Activated CD8-positive, alpha-beta memory T cell treated with anti-CD3 and anti-CD28 coated beads for 1 hour (primary cell): ENCODE measurements at regions not wholly inside any gene's neighbourhood (a gene's known extent, or its start where the extent isn't known, plus 50 kb on each side); places are given as distances from the start of the nearest gene placed in this dataset.

ENCODE experiments used
- DNase-seq, 2 donors: peaks; one replicate each; pipeline ENCODE4 v3.0.0-alpha.2; 2020; ENCODE audit warnings: low read depth in 1 of 2; ENCODE audit errors: extremely low read depth in 1 of 2

DNA sequence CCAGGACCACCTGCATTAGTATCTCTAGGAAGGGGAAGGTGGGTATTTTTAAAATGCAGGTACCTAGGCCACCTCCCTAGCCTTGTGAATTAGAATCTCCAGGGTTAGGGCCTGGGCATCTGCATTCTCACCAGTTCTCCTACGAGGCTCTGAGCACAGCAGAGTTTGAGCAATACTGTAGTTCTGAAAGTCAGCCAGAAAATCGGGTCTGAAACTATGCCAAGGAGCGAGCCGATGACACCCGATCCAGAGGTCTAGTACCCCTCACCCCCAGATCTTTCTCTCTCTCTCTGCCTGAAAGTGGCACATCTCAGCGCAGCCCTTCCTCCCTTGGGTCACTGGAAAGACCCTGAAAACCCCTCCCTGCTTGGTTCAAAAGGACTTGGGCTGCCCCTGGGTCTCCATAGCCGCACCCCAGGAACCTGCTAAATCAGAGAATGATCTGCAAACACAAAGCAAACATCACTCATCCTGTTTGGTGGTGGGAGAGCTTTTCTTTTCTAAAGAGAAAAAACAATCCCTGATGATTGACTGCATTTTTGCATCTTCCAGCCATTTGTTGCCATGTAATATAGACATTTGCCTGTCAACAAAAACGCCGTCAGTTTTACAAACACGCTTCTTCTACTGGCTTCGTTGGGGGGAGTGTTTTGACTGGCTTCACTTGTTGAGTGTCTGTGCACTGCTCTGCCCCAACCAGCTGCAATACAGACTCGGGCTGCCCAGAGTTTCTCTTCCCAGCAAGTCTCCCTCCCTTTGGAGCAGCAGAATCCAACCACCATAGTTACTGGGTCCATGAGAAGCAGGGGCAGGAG lies 229.9 kb downstream of the MN1 start:
- no peak for DNase-seq

DNA sequence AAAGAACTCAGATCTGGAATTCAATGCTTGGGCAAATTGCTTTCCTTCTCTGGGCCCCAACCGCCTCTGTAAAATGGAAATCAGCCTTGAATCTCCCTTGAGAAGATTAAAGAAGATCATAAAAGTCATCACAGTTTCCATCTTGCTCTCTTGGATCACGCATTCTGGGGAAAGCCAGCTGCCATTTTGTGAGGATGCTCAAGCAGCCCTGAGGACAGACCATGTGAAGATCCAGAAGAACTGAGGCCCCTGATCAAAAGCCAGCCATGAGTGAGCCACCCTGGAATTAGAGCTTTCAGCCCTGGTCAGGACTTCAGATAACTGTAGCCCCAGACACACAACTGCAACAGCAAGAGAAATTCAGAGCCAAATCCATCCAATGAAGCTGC lies 229.3 kb downstream of the MN1 start:
- no peak for DNase-seq

DNA sequence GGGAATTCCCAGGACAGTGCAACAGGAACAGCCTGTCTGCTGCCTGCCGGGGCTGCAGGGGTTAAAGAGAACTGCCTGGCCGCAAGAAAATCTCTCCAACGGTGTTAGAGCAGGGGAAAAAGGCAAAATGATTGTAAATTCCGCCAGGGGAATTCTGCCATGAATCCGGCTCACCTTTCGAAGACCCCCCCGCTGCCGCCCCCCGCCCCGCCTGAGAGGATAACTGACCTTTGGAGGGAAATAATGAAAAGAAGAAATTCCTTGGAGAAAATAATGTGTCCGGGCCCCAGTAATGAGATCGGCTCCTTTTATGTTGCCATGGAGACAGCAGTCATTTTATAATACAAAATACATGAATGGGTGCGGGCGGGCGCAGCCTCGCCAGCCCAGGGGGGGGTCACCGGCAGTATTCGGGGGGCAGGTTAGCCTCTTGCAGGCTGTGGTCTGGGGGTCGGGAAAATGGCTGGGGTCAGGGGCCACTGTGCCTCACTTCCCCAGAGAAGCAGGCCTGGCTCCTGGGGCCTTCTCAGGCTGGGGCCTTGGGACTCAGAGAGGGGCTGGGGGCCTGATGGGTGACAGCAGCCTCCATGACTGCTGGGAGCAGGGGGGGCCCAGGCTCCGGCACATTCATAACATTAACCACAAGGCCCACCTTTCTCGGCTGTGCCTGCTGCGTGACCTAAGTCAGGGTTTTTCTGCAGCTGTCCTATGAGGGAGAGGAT lies 228.1 kb downstream of the MN1 start:
- no peak for DNase-seq

GRCh38 chr22:27574002-27574366 lies 227.6 kb downstream of the MN1 start:
- DNase-seq = no peak

- no peak for DNase-seq
Measured at GRCh38 chr22:27574651-27575050, 226.9 kb downstream of the MN1 start.

GRCh38 chr22:27575348-27575747 lies 226.2 kb downstream of the MN1 start:
- no peak for DNase-seq

DNA sequence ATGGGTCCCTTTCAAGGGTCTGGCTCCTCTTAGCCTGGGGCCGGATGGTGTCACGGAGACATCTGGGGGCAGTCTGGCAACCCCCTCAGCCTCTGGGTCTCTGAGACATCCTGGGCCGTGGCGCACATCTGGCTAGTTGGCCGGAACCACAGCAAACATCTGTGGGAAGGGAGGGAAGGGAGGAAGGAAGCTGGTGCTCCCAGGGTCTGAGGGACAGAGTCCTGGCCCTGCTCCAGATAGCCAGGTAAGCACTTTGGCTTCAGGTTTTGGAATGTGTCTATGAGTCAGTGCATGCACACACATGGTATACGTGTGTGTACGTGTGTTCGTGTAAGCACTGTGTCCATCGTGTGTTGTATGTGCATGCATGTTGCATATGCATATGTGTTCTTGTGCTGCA lies 225.1 kb downstream of the MN1 start:
- no peak for DNase-seq

DNA sequence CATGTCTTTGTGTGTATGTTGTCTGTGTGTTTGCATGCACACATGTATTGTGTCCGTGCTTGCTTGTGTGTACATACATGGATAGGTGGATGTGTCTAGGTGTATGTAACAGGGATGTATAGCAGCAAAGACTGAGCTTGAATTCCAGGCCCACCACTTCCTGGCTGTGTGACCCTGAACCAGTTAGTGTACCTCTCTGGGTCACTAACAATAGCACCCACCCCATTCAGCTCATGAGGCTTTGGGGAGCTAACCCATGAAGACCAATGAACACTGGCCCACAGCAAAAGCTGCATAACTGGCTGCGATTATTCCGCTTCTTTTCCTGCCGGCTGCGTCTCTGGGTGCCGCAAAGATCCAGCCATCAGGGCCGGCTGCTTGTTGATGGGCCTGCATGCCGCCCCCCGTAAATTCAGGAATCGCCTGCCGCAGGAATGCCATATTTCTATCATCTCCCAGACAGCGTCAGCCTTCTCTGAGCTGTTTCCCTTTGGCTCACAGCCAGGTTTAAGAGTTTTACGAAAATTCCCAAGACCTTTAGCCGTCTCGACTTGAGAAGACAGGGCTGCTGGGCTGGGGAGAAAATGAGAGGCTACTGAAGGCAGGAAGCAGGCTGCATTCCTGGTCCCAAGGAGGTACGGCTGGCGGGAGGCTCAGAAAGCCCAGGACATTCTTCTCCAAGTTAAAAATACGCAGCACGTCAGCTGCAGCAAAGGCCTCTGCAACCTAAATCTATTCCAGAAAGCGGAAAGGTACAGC lies 224.6 kb downstream of the MN1 start:
- no peak for DNase-seq

GRCh38 chr22:27577574-27577969 lies 224.0 kb downstream of the MN1 start:
- DNase-seq = no peak

DNA sequence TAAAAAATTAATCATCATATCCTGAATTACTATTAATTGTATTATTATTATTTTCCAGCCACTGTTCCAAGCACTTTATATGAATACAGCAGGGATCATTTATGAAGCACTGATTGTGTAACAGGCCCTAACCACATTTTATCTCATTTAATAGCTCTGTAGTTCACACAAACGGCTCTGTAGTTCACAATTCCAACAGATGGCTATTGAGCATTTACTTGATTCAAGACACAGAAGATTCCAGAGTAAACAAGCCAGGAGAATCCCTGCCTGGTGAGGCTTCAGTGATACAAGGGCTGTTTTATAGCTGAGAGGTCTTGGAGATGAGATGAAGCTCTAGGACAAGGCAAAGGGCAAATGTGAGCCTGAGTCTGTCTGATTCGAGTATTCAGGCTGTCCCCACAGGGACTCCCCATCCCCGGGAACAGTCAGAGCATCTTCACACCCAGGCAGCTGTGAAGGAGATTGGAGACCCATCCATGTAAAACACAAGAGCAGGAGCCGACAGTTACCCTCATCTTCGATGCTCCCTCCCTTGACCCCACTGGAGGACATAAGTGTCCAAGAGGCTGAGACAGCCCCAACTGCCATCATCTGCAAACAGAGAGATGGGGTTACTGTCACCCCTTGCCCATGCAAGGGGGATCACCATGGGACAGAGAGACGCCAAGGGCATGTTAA lies 222.5 kb downstream of the MN1 start:
- DNase-seq = no peak

DNA sequence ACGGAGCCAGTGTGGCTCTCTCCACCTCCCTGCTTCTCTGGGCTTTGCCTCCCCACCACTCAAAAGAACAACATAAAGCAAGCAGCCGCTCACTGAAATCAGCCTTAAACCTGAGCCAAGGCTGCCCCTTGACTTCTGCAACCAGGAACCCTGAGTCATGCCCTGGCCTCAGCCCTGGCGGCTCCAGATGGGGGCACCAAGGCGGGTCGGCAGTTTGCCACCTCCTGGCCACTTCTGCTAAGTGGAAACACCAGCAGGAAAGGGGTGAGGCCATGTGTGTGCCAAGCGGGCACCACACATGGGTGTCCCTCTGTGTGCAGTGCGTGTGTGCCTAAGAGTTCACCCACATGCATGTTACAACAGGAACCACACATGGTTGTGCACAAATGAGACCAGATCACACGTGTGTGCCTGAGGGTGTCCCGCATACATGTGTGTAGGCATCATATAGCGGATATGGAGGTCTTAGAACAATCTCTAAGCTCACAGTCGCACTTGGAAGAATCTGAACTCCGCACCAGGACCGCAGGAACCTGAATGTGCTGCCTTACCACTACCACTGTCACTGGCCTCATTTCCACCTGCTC lies 221.2 kb downstream of the MN1 start:
- no peak for DNase-seq

DNA sequence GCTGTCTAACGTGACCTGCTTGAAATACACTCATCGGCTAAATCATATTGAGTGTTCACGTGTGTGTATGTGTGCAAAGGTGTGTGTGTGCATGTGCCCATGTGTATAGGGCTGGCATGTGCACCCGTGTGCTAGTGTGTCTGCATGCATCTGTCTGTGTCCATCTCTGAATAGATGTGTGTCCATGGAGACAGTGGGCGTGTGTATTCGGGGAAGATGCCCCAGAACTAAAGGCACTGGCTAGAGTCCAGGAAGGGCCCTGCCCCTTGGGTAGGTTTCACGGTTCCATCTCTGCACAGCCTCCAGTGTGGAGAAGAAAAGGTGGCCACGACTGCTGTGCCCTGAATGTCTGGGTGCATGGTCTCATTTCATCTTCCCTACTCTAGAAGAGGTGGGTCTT lies 220.3 kb downstream of the MN1 start:
- no peak for DNase-seq

DNA sequence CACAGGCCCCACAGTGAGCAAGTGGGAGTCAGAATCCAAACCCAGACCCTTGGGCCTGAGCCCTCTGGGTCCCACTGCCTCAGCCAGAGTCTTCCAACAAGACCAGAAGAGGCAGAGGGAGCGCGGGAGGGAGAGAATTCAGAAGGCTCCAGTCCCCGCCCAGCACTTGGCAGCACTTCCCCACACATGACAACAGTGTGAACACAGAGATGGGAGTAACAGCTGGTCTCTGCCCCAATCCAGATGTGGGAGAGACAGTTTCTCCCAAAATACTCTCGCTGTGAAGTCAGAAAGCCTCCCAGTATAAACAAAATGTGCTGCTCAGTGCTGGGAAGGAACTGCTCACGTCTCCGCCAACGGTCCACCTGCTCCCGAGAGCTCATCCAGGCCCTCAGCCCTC lies 219.9 kb downstream of the MN1 start:
- DNase-seq = no peak

- DNase-seq = no peak
Measured at GRCh38 chr22:27583856-27584255, 217.7 kb downstream of the MN1 start.

DNA sequence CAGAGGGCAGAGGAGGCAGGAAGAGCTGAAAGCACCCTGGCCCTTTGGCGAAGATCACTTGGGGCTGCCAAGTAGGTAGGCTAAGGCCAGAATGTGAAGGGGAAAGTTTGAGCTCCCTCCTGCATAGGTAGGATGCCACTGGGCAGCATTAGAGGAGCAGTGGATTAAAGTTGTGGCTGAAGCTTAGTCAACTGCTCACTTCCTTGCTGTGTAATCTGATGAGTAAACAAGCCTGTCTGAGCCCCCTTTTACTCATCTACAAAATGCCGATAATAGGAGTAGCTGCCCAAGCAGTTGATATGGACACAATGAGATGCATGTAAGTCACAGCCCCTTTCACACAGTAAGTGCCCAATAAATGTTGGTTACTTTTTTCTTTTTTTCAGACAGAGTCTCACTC lies 216.4 kb downstream of the MN1 start:
- DNase-seq = no peak

- DNase-seq = no peak
Measured at GRCh38 chr22:27588268-27588667, 213.3 kb downstream of the MN1 start.

DNA sequence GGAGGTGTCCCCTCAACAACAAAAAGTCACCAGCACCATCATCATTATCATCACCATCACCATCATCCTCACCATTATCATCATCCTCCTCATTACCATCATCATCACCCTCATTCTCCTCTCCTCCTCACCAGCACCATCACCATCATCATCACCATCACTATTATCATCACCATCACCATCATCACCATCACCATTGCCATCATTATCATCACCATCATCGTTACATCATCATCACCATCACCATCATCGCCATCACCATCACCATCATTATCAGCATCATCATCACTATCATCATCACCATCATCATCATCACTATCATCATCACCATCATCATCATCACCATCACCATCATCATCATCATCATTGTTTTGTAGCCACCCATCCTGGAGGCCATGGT lies 212.6 kb downstream of the MN1 start:
- DNase-seq = no peak

- DNase-seq = no peak
Measured at GRCh38 chr22:27591060-27591459, 210.5 kb downstream of the MN1 start.

DNA sequence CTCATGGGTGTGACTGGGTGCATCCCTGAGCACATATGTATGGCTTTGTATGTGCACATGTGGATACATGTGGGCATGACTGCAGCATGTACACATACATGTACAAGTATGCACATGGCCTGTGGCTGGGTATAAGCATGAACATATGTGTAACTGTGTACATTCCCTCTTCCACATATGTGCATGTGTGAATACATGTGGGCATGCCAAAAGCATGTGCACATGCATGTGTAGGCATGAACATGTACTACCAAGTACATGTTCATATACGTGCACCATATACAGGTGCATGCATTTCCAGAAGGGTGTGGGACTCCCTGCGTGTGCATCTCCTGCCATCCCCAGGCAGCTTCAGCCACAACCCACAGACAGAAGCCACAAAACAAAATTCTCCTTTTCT lies 208.2 kb downstream of the MN1 start:
- no peak for DNase-seq

GRCh38 chr22:27594020-27594419 lies 207.5 kb downstream of the MN1 start:
- no peak for DNase-seq
